H9 (cell line): ENCODE measurements at regions not wholly inside any gene's neighbourhood (a gene's known extent, or its start where the extent isn't known, plus 50 kb on each side); places are given as distances from the start of the nearest gene placed in this dataset.

Source experiments
- DNase-seq: peaks from one replicate; pipeline ENCODE4 v3.0.0-alpha.2; 2017
- H2AFZ ChIP-seq: one replicate; pipeline ENCODE4 v1.6.1; 2013; ENCODE audit warnings: mild to moderate bottlenecking, low read length, control low read depth, moderate library complexity
- H2AK5ac ChIP-seq: 2 replicates; pipeline ENCODE4 v1.6.1; 2013; ENCODE audit warnings: low read length, control low read depth, mixed read lengths; ENCODE audit not compliant: insufficient read length
- H2BK120ac ChIP-seq: one replicate; pipeline ENCODE4 v1.6.1; 2013; ENCODE audit warnings: low read depth, mild to moderate bottlenecking, low read length, control low read depth, inconsistent platforms; ENCODE audit not compliant: poor library complexity, severe bottlenecking
- H2BK12ac ChIP-seq: 2 replicates; pipeline ENCODE4 v1.6.1; 2013; ENCODE audit warnings: low read length, control low read depth, mixed read lengths, low read depth; ENCODE audit not compliant: insufficient read length
- H2BK15ac ChIP-seq: 2 replicates; pipeline ENCODE4 v1.6.1; 2013; ENCODE audit warnings: low read depth, low read length, control low read depth
- H2BK20ac ChIP-seq: one replicate; pipeline ENCODE4 v1.6.1; 2013; ENCODE audit warnings: low read depth, mild to moderate bottlenecking, low read length, control low read depth, inconsistent platforms; ENCODE audit not compliant: poor library complexity, severe bottlenecking
- H2BK5ac ChIP-seq: 2 replicates; pipeline ENCODE4 v1.6.1; 2013; ENCODE audit warnings: low read length, control low read depth, mixed read lengths; ENCODE audit not compliant: insufficient read length
- H3K14ac ChIP-seq: 2 replicates; pipeline ENCODE4 v1.6.1; 2013; ENCODE audit warnings: low read length, control low read depth; ENCODE audit not compliant: insufficient read depth
- H3K18ac ChIP-seq: 2 replicates; pipeline ENCODE4 v1.6.1; 2013; ENCODE audit warnings: low read depth, mild to moderate bottlenecking, mixed read lengths, low read length, control low read depth; ENCODE audit not compliant: insufficient read length
- H3K23ac ChIP-seq: 2 replicates; pipeline ENCODE4 v1.6.1; 2013; ENCODE audit warnings: low read length, control low read depth, mixed read lengths, low read depth; ENCODE audit not compliant: insufficient read length
- H3K23me2 ChIP-seq: 2 replicates; pipeline ENCODE4 v1.6.1; 2013; ENCODE audit warnings: low read depth, mild to moderate bottlenecking, mixed read lengths, low read length, control low read depth; ENCODE audit not compliant: insufficient read length, poor library complexity, severe bottlenecking
- H3K27ac ChIP-seq: 2 replicates; pipeline ENCODE4 v1.5.1; 2013; ENCODE audit warnings: low read length, control low read depth, mixed read lengths, low read depth; ENCODE audit not compliant: insufficient read length
- H3K27me3 ChIP-seq: 2 replicates; pipeline ENCODE4 v1.6.1; 2013; ENCODE audit warnings: low read length, control low read depth, inconsistent platforms; ENCODE audit not compliant: insufficient read depth
- H3K4ac ChIP-seq: 2 replicates; pipeline ENCODE4 v1.6.1; 2013; ENCODE audit warnings: low read depth, mild to moderate bottlenecking, control low read depth, inconsistent platforms, low read length, moderate library complexity
- H3K4me1 ChIP-seq: 2 replicates; pipeline ENCODE4 v1.6.1; 2013; ENCODE audit warnings: low read length, control low read depth, inconsistent platforms; ENCODE audit not compliant: insufficient read depth
- H3K4me2 ChIP-seq: 2 replicates; pipeline ENCODE4 v1.6.1; 2013; ENCODE audit warnings: low read length, control low read depth, mixed read lengths; ENCODE audit not compliant: insufficient read length, insufficient read depth
- H3K56ac ChIP-seq: 2 replicates; pipeline ENCODE4 v1.6.1; 2013; ENCODE audit warnings: low read depth, mild to moderate bottlenecking, mixed read lengths, low read length, control low read depth; ENCODE audit not compliant: insufficient read length
- H3K79me1 ChIP-seq: 2 replicates; pipeline ENCODE4 v1.6.1; 2013; ENCODE audit warnings: low read depth, mild to moderate bottlenecking, moderate library complexity, low read length, control low read depth, inconsistent platforms; ENCODE audit not compliant: insufficient read depth, poor library complexity, severe bottlenecking
- H3K79me2 ChIP-seq: 2 replicates; pipeline ENCODE4 v1.6.1; 2013; ENCODE audit warnings: low read length, control low read depth, inconsistent platforms; ENCODE audit not compliant: insufficient read depth
- H3K9ac ChIP-seq: 2 replicates; pipeline ENCODE4 v1.6.1; 2013; ENCODE audit warnings: low read length, control low read depth, mixed read lengths; ENCODE audit not compliant: insufficient read length; ENCODE audit errors: extremely low read depth
- H3K9me3 ChIP-seq: one replicate; pipeline ENCODE4 v1.6.1; 2013; ENCODE audit warnings: low read depth, low read length, inconsistent platforms; ENCODE audit not compliant: control insufficient read depth
- H3T11ph ChIP-seq: one replicate; pipeline ENCODE4 v1.6.1; 2013; ENCODE audit warnings: mild to moderate bottlenecking, low read length, control low read depth, inconsistent platforms
- H4K20me1 ChIP-seq: one replicate; pipeline ENCODE4 v1.6.1; 2013; ENCODE audit not compliant: control insufficient read depth, insufficient read length, insufficient read depth
- H4K5ac ChIP-seq: 2 replicates; pipeline ENCODE4 v1.6.1; 2013; ENCODE audit warnings: low read depth, mild to moderate bottlenecking, mixed read lengths, low read length, control low read depth; ENCODE audit not compliant: insufficient read length
- H4K8ac ChIP-seq: replicated peaks from 2 replicates; pipeline ENCODE4 v1.6.1; 2013; ENCODE audit warnings: low read length, control low read depth, mixed read lengths, low read depth; ENCODE audit not compliant: insufficient read length
- H4K91ac ChIP-seq: 2 replicates; pipeline ENCODE4 v1.6.1; 2013; ENCODE audit warnings: low read depth, mild to moderate bottlenecking, moderate library complexity, mixed read lengths, low read length, control low read depth; ENCODE audit not compliant: insufficient read length
- H3K27ac Mint-ChIP-seq, 3 experiments: 2 replicates in 2 of 3; 3 replicates in 1 of 3; pipeline ENCODE4 v1.8.0; 2020 to 2021; ENCODE audit warnings: mixed read lengths in 3 of 3, mild to moderate bottlenecking in 1 of 3, moderate library complexity in 1 of 3
- H3K27me3 Mint-ChIP-seq: 2 replicates; pipeline ENCODE4 v1.8.0; 2021; ENCODE audit warnings: low read depth, mild to moderate bottlenecking, moderate library complexity, mixed read lengths
- H3K36me3 Mint-ChIP-seq, 3 experiments: 2 replicates in 2 of 3; 3 replicates in 1 of 3; pipeline ENCODE4 v1.8.0; 2020 to 2021; ENCODE audit warnings: low read depth in 3 of 3, mixed read lengths in 3 of 3; ENCODE audit not compliant: insufficient read depth in 1 of 3
- H3K4me1 Mint-ChIP-seq, 2 experiments: 2 replicates each; pipeline ENCODE4 v1.8.0; 2020; ENCODE audit warnings: mixed read lengths in 2 of 2
- H3K4me3 Mint-ChIP-seq, 2 experiments: 2 replicates in 1 of 2; 3 replicates in 1 of 2; pipeline ENCODE4 v1.8.0; 2020 to 2021; ENCODE audit warnings: mild to moderate bottlenecking in 2 of 2, mixed read lengths in 2 of 2, moderate library complexity in 1 of 2
- H3K9me3 Mint-ChIP-seq, 2 experiments: 2 replicates in 1 of 2; 3 replicates in 1 of 2; pipeline ENCODE4 v1.8.0; 2020; ENCODE audit warnings: mild to moderate bottlenecking in 2 of 2, mixed read lengths in 2 of 2, moderate library complexity in 1 of 2
- TF ChIP-seq, protein P1 (sequence below): fragments of 200-600 bp; sonication (generic); conservative IDR thresholded peaks from 3 replicates; pipeline ENCODE4 v1.8.0; 2021; ENCODE audit warnings: antibody characterized with exemption, mild to moderate bottlenecking

DNA sequence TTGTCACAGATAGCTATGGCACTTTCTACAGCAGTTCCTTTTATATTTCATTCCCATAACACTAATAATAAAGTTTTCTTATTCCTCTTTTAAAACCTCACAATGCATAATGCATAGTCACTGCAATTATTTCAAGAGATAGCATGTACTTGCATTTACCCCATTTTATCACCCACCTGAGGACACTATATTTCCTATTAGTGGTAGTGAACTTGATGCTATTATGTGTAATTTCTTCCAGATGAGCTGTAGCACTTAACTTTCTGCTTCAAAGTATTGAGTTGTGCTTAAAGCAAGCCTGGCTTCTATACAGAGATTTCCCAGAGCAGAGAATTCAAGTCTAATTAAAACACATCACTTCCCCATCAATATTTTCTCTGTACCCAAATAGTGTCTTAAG, 461.1 kb downstream of the HTR7 start:
- Histone ChIP-seq H3K27ac (no peak overlapping the region), H3K18ac (no peak overlapping the region), H4K91ac (no peak overlapping the region), H4K8ac (no peak overlapping the region), H3K4ac (no peak overlapping the region), H3K79me1 (no peaks in the 10 kb centered on the region), H4K20me1 (no peaks in the 10 kb centered on the region), H2AFZ (no peak overlapping the region), H2BK5ac (no peak overlapping the region), H3K9me3 (no peaks in the 10 kb centered on the region), H4K5ac (no peak overlapping the region), H3T11ph (no peak overlapping the region), H3K79me2 (no peaks in the 10 kb centered on the region), H2BK15ac (no peak overlapping the region), H3K23ac (no peak overlapping the region), H3K4me2 (no peak overlapping the region), H3K14ac (no peak overlapping the region), H2BK20ac (no peak overlapping the region), H2AK5ac (no peak overlapping the region), H3K56ac (no peak overlapping the region), H2BK120ac (no peak overlapping the region), H3K23me2 (no peaks in the 10 kb centered on the region), H2BK12ac (no peak overlapping the region), H3K9ac (no peak overlapping the region), H3K4me1 (no peaks in the 10 kb centered on the region), H3K27me3 (no peaks in the 10 kb centered on the region)
- H3K9me3 Mint-ChIP-seq, result no peaks in the 10 kb centered on the region
- H3K4me1 Mint-ChIP-seq, result peaks cover 22 to 24% of the 10 kb centered on the region in 2 experiments
- H3K27me3 Mint-ChIP-seq, result no peaks in the 10 kb centered on the region
- TF ChIP-seq, protein P1, sequence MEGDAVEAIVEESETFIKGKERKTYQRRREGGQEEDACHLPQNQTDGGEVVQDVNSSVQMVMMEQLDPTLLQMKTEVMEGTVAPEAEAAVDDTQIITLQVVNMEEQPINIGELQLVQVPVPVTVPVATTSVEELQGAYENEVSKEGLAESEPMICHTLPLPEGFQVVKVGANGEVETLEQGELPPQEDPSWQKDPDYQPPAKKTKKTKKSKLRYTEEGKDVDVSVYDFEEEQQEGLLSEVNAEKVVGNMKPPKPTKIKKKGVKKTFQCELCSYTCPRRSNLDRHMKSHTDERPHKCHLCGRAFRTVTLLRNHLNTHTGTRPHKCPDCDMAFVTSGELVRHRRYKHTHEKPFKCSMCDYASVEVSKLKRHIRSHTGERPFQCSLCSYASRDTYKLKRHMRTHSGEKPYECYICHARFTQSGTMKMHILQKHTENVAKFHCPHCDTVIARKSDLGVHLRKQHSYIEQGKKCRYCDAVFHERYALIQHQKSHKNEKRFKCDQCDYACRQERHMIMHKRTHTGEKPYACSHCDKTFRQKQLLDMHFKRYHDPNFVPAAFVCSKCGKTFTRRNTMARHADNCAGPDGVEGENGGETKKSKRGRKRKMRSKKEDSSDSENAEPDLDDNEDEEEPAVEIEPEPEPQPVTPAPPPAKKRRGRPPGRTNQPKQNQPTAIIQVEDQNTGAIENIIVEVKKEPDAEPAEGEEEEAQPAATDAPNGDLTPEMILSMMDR, result no peak
- H3K4me3 Mint-ChIP-seq, result no peak overlapping the region
- no peak overlapping the region for H3K27ac Mint-ChIP-seq
- no peak for DNase-seq
- no peaks in the 10 kb centered on the region for H3K36me3 Mint-ChIP-seq
